ENCODE measurements at regions not wholly inside any gene's neighbourhood (a gene's known extent, or its start where the extent isn't known, plus 50 kb on each side); places are given as distances from the start of the nearest gene placed in this dataset.

DNA sequence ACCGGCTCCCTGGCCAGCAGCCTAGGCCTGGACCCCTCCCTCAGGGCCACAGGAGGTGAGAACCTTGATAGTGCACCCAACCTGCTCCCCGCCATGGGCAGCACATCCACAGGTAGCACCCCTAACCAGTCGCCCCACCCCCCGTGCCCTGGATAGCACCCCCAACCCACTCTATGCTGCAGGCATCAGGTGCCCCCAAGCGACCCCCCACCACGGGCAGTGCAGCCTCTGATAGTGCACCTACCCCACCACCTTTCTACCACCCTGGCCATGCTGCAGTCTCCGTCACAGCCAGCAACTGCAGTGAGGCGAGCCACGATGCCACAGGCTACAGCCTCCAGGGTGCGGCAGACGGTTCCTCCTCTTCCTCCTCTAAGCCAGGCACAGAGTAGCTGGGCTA, 55.6 kb downstream of the SOWAHC start:
- Histone ChIP-seq H3K27me3 (no peaks in the 10 kb centered on the region), H3K36me3 (no peaks in the 10 kb centered on the region), H3K9me3 (no peaks in the 10 kb centered on the region), H3K4me3 (no peak overlapping the region), H3K4me1 (no peaks in the 10 kb centered on the region), H3K27ac (no peak overlapping the region)
- DNase-seq (ENCODE audit: low spot score in 2 of 2), result no peak
- intact Hi-C loops (cut with DNase I; ENCODE audit: low total_unique reads), result no loop called here
- TF ChIP-seq POLR2AphosphoS5 (IDR thresholded peaks at IDR 0.05) (no peak), POLR2A (IDR thresholded peaks at IDR 0.05) (no peak), CTCF (IDR thresholded peaks at IDR 0.05) (no peak)

GRCh38 chr2:109670556-109671411, 56.6 kb downstream of the SOWAHC start:
- no peak overlapping the region for H3K27ac ChIP-seq
- H3K4me3 ChIP-seq, result no peak overlapping the region
- TF ChIP-seq CTCF (IDR thresholded peaks at IDR 0.05) (no peak), POLR2A (IDR thresholded peaks at IDR 0.05) (no peak), POLR2AphosphoS5 (IDR thresholded peaks at IDR 0.05) (no peak)
- intact Hi-C loops (cut with DNase I; ENCODE audit: low total_unique reads), result no loop called here
- DNase-seq (ENCODE audit: low spot score in 2 of 2), result no peak
- no peaks in the 10 kb centered on the region for H3K36me3 ChIP-seq
- no peaks in the 10 kb centered on the region for H3K27me3 ChIP-seq
- H3K9me3 ChIP-seq, result no peaks in the 10 kb centered on the region
- H3K4me1 ChIP-seq, result no peaks in the 10 kb centered on the region

GRCh38 chr2:109674894-109675534, 60.9 kb downstream of the SOWAHC start:
- Histone ChIP-seq H3K4me1 (no peaks in the 10 kb centered on the region), H3K4me3 (no peak overlapping the region), H3K27me3 (no peaks in the 10 kb centered on the region), H3K27ac (no peak overlapping the region), H3K9me3 (no peaks in the 10 kb centered on the region), H3K36me3 (no peaks in the 10 kb centered on the region)
- no peak for TF ChIP-seq CTCF (IDR thresholded peaks at IDR 0.05)
- no peak for TF ChIP-seq POLR2AphosphoS5 (IDR thresholded peaks at IDR 0.05)
- TF ChIP-seq POLR2A (IDR thresholded peaks at IDR 0.05), result no peak
- intact Hi-C loops (cut with DNase I; ENCODE audit: low total_unique reads), result no loop called here
- DNase-seq (ENCODE audit: low spot score in 2 of 2), result no peak

DNA sequence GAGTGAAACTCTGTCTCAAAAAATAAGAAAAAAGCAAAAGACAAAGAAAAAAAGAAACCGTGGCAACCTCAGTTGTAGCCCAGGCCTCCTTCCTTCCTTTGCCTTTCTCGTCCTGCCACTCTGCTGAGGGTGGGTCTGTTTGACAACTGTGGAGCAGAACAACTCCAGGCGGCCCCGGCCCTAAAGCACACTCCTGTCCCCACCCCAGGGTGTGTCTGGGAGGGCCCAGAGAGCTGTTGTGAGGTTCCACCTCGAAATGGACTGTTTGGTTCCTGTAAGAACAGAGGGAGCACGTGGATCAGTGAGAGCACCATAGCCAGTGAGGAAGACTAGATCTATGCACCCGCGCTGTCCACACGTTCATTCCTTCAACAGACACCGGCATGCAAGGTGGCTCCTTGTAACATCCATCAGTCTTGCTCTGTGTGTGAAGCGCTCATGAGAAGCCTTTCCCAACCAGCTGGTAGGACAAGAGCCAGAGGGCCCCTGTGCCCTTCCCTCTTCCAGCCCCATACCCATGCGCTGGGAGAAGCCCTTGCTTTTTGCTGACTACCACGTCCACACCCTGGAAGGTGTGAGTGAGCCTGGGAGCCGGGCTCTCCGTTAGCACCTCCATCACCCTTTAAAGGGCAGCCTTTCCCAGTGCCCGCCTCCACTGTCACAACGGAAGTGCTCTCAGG, 61.6 kb downstream of the SOWAHC start:
- Histone ChIP-seq H3K36me3 (no peaks in the 10 kb centered on the region), H3K9me3 (no peaks in the 10 kb centered on the region), H3K4me1 (no peaks in the 10 kb centered on the region), H3K4me3 (no peak overlapping the region), H3K27ac (peak overlapping the region; percentile 12 to 26), H3K27me3 (no peaks in the 10 kb centered on the region)
- no peak for DNase-seq (ENCODE audit: low spot score in 2 of 2)
- TF ChIP-seq POLR2AphosphoS5 (IDR thresholded peaks at IDR 0.05), result no peak
- no peak for TF ChIP-seq CTCF (IDR thresholded peaks at IDR 0.05)
- TF ChIP-seq POLR2A (IDR thresholded peaks at IDR 0.05), result no peak
- intact Hi-C loops (cut with DNase I; ENCODE audit: low total_unique reads), result no loop called here
